GM19239 (cell line): ENCODE measurements at regions not wholly inside any gene's neighbourhood (a gene's known extent, or its start where the extent isn't known, plus 50 kb on each side); places are given as distances from the start of the nearest gene placed in this dataset.
A peak's percentile ranks its signal among the peaks of the same experiment; 100 is the strongest.

Experiments used
- DNase-seq: peaks from one replicate; pipeline ENCODE4 v3.0.0; 2011; ENCODE audit warnings: low spot score; ENCODE audit not compliant: insufficient read length
- FAIRE-seq: peaks from 2 replicates; lab custom pipeline; 2011; peaks lifted over from hg19 to GRCh38; lab: Jason Lieb, UNC

GRCh38 chr2:21279525-21279924, 155.8 kb downstream of the TDRD15 start:
- no peak for FAIRE-seq

GRCh38 chr2:21280793-21281192, 157.0 kb downstream of the TDRD15 start:
- FAIRE-seq (no peak), DNase-seq (no peak)

More at GRCh38 chr2:21279525-21279924, 155.8 kb downstream of the TDRD15 start:
- no peak for DNase-seq

GRCh38 chr2:21281384-21281783, 157.6 kb downstream of the TDRD15 start:
- DNase-seq (no peak), FAIRE-seq (no peak)

GRCh38 chr2:21281791-21282514, 158.2 kb downstream of the TDRD15 start:
- DNase-seq (no peak), FAIRE-seq (no peak)

- no peak for DNase-seq
- FAIRE-seq, result no peak
Measured at GRCh38 chr2:21282515-21282898, 158.7 kb downstream of the TDRD15 start.

GRCh38 chr2:21288299-21288698, 164.5 kb downstream of the TDRD15 start:
- FAIRE-seq (no peak), DNase-seq (no peak)

GRCh38 chr2:21288739-21289520, 165.2 kb downstream of the TDRD15 start:
- FAIRE-seq (no peak), DNase-seq (no peak)

GRCh38 chr2:21289551-21289950, 165.8 kb downstream of the TDRD15 start:
- FAIRE-seq (no peak), DNase-seq (no peak)

- DNase-seq, result no peak
- FAIRE-seq, result no peak
Measured at GRCh38 chr2:21289989-21290388, 166.2 kb downstream of the TDRD15 start.

GRCh38 chr2:21291426-21291825, 167.7 kb downstream of the TDRD15 start:
- DNase-seq (no peak), FAIRE-seq (no peak)

- DNase-seq, result no peak
- no peak for FAIRE-seq
Measured at GRCh38 chr2:21294446-21294845, 170.7 kb downstream of the TDRD15 start.

GRCh38 chr2:21299411-21299810, 175.6 kb downstream of the TDRD15 start:
- no peak for DNase-seq
- no peak for FAIRE-seq

GRCh38 chr2:21301871-21302455, 178.2 kb downstream of the TDRD15 start:
- no peak for DNase-seq
- no peak for FAIRE-seq

GRCh38 chr2:21303876-21304275, 180.1 kb downstream of the TDRD15 start:
- DNase-seq (no peak), FAIRE-seq (no peak)

GRCh38 chr2:21305581-21305980, 181.8 kb downstream of the TDRD15 start:
- DNase-seq (no peak), FAIRE-seq (no peak)

GRCh38 chr2:21306235-21306634, 182.5 kb downstream of the TDRD15 start:
- DNase-seq (no peak), FAIRE-seq (no peak)

GRCh38 chr2:21307037-21307436, 183.3 kb downstream of the TDRD15 start:
- DNase-seq (no peak), FAIRE-seq (no peak)

- DNase-seq (no peak), FAIRE-seq (no peak)
Measured at GRCh38 chr2:21310493-21310892, 186.7 kb downstream of the TDRD15 start.

GRCh38 chr2:21314322-21314835, 190.6 kb downstream of the TDRD15 start:
- DNase-seq, result no peak
- no peak for FAIRE-seq

GRCh38 chr2:21317131-21317530, 193.4 kb downstream of the TDRD15 start:
- DNase-seq (peak; percentile 22), FAIRE-seq (peak; percentile 18)

GRCh38 chr2:21318263-21318662, 194.5 kb downstream of the TDRD15 start:
- FAIRE-seq (no peak), DNase-seq (no peak)
